Neural progenitor cell (in vitro differentiated cells): ENCODE measurements at regions not wholly inside any gene's neighbourhood (a gene's known extent, or its start where the extent isn't known, plus 50 kb on each side); places are given as distances from the start of the nearest gene placed in this dataset.

Source experiments
- DNase-seq: peaks from one replicate; pipeline ENCODE4 v3.0.0-alpha.2; 2016; ENCODE audit warnings: low spot score
- H2AFZ ChIP-seq: fragments of 200-600 bp; sonication (generic); replicated peaks from 2 replicates; pipeline ENCODE4 v1.6.1; 2016; ENCODE audit warnings: antibody characterized with exemption
- H3F3A ChIP-seq: fragments of 200-600 bp; sonication (generic); 2 replicates; pipeline ENCODE4 v1.6.1; 2016; ENCODE audit warnings: antibody characterized with exemption, low read depth
- H3K27ac ChIP-seq: fragments of 200-600 bp; sonication (generic); 2 replicates; pipeline ENCODE4 v1.5.1; 2016; ENCODE audit warnings: mild to moderate bottlenecking
- H3K27me3 ChIP-seq: fragments of 200-600 bp; sonication (generic); 2 replicates; pipeline ENCODE4 v1.6.1; 2016; ENCODE audit warnings: mild to moderate bottlenecking, moderate library complexity
- H3K36me3 ChIP-seq: fragments of 200-600 bp; sonication (generic); 2 replicates; pipeline ENCODE4 v1.5.1; 2016
- H3K4me1 ChIP-seq: fragments of 200-600 bp; sonication (generic); 2 replicates; pipeline ENCODE4 v1.6.1; 2016; ENCODE audit warnings: mixed run types
- H3K4me2 ChIP-seq: fragments of 200-600 bp; sonication (generic); 2 replicates; pipeline ENCODE4 v1.6.1; 2016
- H3K4me3 ChIP-seq: fragments of 200-600 bp; sonication (generic); 2 replicates; pipeline ENCODE4 v1.5.1; 2016
- H3K79me2 ChIP-seq: fragments of 200-600 bp; sonication (generic); 2 replicates; pipeline ENCODE4 v1.6.1; 2016; ENCODE audit warnings: low read depth
- H3K9ac ChIP-seq: fragments of 200-600 bp; sonication (generic); 2 replicates; pipeline ENCODE4 v1.6.1; 2016
- H3K9me3 ChIP-seq: fragments of 200-600 bp; sonication (generic); 2 replicates; pipeline ENCODE4 v1.5.1; 2016; ENCODE audit warnings: low read depth
- H4K20me1 ChIP-seq: fragments of 200-600 bp; sonication (generic); 2 replicates; pipeline ENCODE4 v1.6.1; 2016; ENCODE audit warnings: low read depth
- H3K27ac Mint-ChIP-seq: 3 replicates; pipeline ENCODE4 v1.8.0; 2021; ENCODE audit warnings: mixed read lengths
- H3K27me3 Mint-ChIP-seq: 2 replicates; pipeline ENCODE4 v1.8.0; 2022; ENCODE audit warnings: low read depth, mild to moderate bottlenecking, inconsistent platforms, moderate library complexity, mixed read lengths; ENCODE audit not compliant: insufficient read depth
- H3K36me3 Mint-ChIP-seq: 3 replicates; pipeline ENCODE4 v1.8.0; 2021; ENCODE audit warnings: mixed read lengths
- H3K4me1 Mint-ChIP-seq: 3 replicates; pipeline ENCODE4 v1.8.0; 2021; ENCODE audit warnings: mixed read lengths
- H3K4me3 Mint-ChIP-seq: 3 replicates; pipeline ENCODE4 v1.8.0; 2021; ENCODE audit warnings: mild to moderate bottlenecking, moderate library complexity, mixed read lengths
- H3K9me3 Mint-ChIP-seq: 3 replicates; pipeline ENCODE4 v1.8.0; 2020; ENCODE audit warnings: mixed read lengths
- EZH2 ChIP-seq: fragments of 200-600 bp; sonication (generic); IDR thresholded peaks from 2 replicates; pipeline ENCODE4 v1.6.1; 2017; ENCODE audit warnings: antibody characterized with exemption, mild to moderate bottlenecking, moderate library complexity
- EZH2phosphoT487 ChIP-seq: fragments of 200-600 bp; sonication (generic); IDR thresholded peaks from 2 replicates; pipeline ENCODE4 v1.6.1; 2017; ENCODE audit warnings: antibody characterized with exemption
- TF ChIP-seq, protein P1 (sequence below): fragments of 200-600 bp; sonication (generic); IDR thresholded peaks from 2 replicates; pipeline ENCODE4 v1.5.1; 2017; ENCODE audit warnings: antibody characterized with exemption, mild to moderate bottlenecking

DNA sequence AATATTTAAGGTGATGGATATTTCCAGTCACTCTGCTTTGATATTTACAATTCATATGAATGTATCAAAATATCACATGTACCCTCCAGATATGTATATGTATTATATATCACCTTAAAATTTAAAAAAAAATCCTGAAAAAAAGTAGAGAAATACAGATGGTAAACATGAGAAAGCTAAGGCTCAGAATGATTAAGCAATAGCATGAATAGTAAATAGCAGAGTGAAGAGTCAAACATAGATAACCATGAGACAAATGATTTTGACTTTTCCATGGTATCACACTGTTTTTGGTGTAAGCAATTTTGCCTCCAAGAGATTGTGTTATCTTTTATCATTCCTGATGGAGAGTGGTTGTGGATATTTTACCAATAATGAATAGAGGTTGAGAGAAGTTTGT, 868.8 kb downstream of the CDH11 start:
- H3K27me3 Mint-ChIP-seq: no peaks in the 10 kb centered on the region
- DNase-seq: no peak
- no peak overlapping the region for H3K4me3 Mint-ChIP-seq
- TF ChIP-seq, protein P1, sequence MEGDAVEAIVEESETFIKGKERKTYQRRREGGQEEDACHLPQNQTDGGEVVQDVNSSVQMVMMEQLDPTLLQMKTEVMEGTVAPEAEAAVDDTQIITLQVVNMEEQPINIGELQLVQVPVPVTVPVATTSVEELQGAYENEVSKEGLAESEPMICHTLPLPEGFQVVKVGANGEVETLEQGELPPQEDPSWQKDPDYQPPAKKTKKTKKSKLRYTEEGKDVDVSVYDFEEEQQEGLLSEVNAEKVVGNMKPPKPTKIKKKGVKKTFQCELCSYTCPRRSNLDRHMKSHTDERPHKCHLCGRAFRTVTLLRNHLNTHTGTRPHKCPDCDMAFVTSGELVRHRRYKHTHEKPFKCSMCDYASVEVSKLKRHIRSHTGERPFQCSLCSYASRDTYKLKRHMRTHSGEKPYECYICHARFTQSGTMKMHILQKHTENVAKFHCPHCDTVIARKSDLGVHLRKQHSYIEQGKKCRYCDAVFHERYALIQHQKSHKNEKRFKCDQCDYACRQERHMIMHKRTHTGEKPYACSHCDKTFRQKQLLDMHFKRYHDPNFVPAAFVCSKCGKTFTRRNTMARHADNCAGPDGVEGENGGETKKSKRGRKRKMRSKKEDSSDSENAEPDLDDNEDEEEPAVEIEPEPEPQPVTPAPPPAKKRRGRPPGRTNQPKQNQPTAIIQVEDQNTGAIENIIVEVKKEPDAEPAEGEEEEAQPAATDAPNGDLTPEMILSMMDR: no peak
- TF ChIP-seq EZH2phosphoT487 (no peak), EZH2 (no peak)
- H3K4me2 ChIP-seq: no peak overlapping the region
- H3K36me3 ChIP-seq: no peaks in the 10 kb centered on the region
- no peaks in the 10 kb centered on the region for H3K27me3 ChIP-seq
- no peaks in the 10 kb centered on the region for H3K9me3 ChIP-seq
- no peaks in the 10 kb centered on the region for H3K4me1 Mint-ChIP-seq
- H4K20me1 ChIP-seq: no peaks in the 10 kb centered on the region
- no peaks in the 10 kb centered on the region for H3K9me3 Mint-ChIP-seq
- no peak overlapping the region for H3K27ac ChIP-seq
- H3K27ac Mint-ChIP-seq: no peak overlapping the region
- no peak overlapping the region for H3K9ac ChIP-seq
- no peak overlapping the region for H3K4me3 ChIP-seq
- no peaks in the 10 kb centered on the region for H3K4me1 ChIP-seq
- no peaks in the 10 kb centered on the region for H3K36me3 Mint-ChIP-seq
- no peak overlapping the region for H2AFZ ChIP-seq
- no peaks in the 10 kb centered on the region for H3F3A ChIP-seq
- H3K79me2 ChIP-seq: no peaks in the 10 kb centered on the region

DNA sequence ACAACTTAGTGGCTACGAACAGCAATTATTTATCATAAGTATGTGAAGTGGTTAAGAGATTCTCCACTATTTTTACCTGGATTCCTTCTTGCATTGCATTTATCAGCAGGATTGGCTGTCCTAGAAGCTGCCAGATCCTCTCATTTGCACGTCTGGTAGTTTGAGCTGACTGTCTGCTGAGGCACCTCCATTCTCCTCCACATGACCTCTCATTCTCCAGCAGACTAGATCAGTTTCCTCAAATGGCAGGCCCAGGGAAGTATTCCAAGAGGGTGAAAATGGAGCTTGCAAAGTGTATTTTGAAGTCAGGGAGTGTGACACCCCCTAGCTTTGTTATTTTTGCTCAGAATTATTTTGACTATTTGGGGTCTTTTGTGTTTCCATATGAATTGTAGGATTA, 870.1 kb downstream of the CDH11 start:
- no peak overlapping the region for H3K9ac ChIP-seq
- no peak for DNase-seq
- H3K4me3 ChIP-seq: no peak overlapping the region
- no peak overlapping the region for H3K27ac ChIP-seq
- H3F3A ChIP-seq: no peaks in the 10 kb centered on the region
- no peak overlapping the region for H3K4me2 ChIP-seq
- no peaks in the 10 kb centered on the region for H3K36me3 ChIP-seq
- no peaks in the 10 kb centered on the region for H3K9me3 ChIP-seq
- Mint-ChIP-seq H3K4me1 (no peaks in the 10 kb centered on the region), H3K27me3 (no peaks in the 10 kb centered on the region), H3K9me3 (no peaks in the 10 kb centered on the region), H3K4me3 (no peak overlapping the region), H3K27ac (no peak overlapping the region), H3K36me3 (no peaks in the 10 kb centered on the region)
- H3K27me3 ChIP-seq: no peaks in the 10 kb centered on the region
- no peaks in the 10 kb centered on the region for H3K4me1 ChIP-seq
- H2AFZ ChIP-seq: no peak overlapping the region
- H4K20me1 ChIP-seq: no peaks in the 10 kb centered on the region
- no peak for TF ChIP-seq EZH2phosphoT487
- TF ChIP-seq, protein P1: no peak
- TF ChIP-seq EZH2: no peak
- H3K79me2 ChIP-seq: no peaks in the 10 kb centered on the region

DNA sequence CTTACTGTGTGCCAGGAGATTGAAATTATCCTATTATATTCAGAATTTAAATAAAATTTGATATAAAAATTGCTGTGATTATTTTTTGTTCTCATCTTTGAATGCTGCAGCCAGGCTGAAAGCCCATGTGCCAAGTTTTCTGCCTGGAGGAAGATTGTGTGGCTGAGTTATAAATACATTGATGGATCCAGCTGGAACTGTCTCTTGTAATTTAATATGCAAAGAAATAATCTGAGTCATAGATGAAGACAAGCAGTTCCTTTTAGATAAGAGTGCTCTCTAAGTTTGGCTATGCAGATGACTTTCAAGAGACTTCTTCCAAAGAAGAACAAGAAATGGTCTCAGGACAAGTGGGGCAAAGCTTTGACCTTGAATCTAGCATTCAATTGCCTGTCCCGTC, 871.0 kb downstream of the CDH11 start:
- no peaks in the 10 kb centered on the region for H3K9me3 Mint-ChIP-seq
- no peaks in the 10 kb centered on the region for H3K9me3 ChIP-seq
- no peak overlapping the region for H3K27ac Mint-ChIP-seq
- no peak overlapping the region for H3K4me3 ChIP-seq
- no peaks in the 10 kb centered on the region for H3K4me1 Mint-ChIP-seq
- H3K36me3 ChIP-seq: no peaks in the 10 kb centered on the region
- TF ChIP-seq, protein P1: no peak
- TF ChIP-seq EZH2 (no peak), EZH2phosphoT487 (no peak)
- H4K20me1 ChIP-seq: no peaks in the 10 kb centered on the region
- H3K4me3 Mint-ChIP-seq: no peak overlapping the region
- no peak overlapping the region for H3K9ac ChIP-seq
- DNase-seq: no peak
- no peaks in the 10 kb centered on the region for H3K27me3 ChIP-seq
- H3K4me1 ChIP-seq: no peaks in the 10 kb centered on the region
- H2AFZ ChIP-seq: no peak overlapping the region
- H3K79me2 ChIP-seq: no peaks in the 10 kb centered on the region
- H3K4me2 ChIP-seq: no peak overlapping the region
- H3F3A ChIP-seq: no peaks in the 10 kb centered on the region
- H3K36me3 Mint-ChIP-seq: no peaks in the 10 kb centered on the region
- no peaks in the 10 kb centered on the region for H3K27me3 Mint-ChIP-seq
- no peak overlapping the region for H3K27ac ChIP-seq

DNA sequence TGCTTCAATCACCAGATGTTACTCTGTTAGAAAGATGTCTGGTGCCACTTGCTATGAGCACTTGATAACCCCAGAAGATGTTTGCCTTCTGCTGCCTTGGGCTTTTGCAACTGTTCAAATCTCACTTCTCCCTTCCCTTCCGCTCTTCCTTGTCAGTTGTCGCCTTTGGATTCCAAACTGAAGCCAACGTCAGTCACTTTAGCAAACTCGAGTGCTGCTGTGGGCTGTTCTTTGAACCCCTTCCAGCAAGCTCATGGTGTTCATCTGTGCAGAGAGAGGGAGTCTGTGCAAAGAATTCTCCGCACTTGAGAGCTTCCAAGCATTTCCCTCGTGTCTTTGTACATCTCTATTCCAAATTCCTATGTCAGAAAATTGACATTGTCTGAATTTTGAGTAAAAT, 879.4 kb downstream of the CDH11 start:
- H3K4me1 Mint-ChIP-seq: no peaks in the 10 kb centered on the region
- no peak overlapping the region for H3K27ac Mint-ChIP-seq

More for the DNA sequence above, 879.4 kb downstream of the CDH11 start:
- TF ChIP-seq EZH2: no peak
- TF ChIP-seq, protein P1: no peak
- no peak for TF ChIP-seq EZH2phosphoT487
- Histone ChIP-seq H3K36me3 (no peaks in the 10 kb centered on the region), H4K20me1 (no peaks in the 10 kb centered on the region), H3K27me3 (no peaks in the 10 kb centered on the region), H3K27ac (no peak overlapping the region), H3K9ac (no peak overlapping the region), H3K9me3 (no peaks in the 10 kb centered on the region), H3K4me1 (no peaks in the 10 kb centered on the region), H3K4me3 (no peak overlapping the region), H3F3A (no peaks in the 10 kb centered on the region), H3K79me2 (no peaks in the 10 kb centered on the region), H3K4me2 (no peak overlapping the region), H2AFZ (no peak overlapping the region)
- Mint-ChIP-seq H3K27me3 (peaks cover 2% of the 10 kb centered on the region), H3K4me3 (no peak overlapping the region), H3K9me3 (peaks cover 10% of the 10 kb centered on the region), H3K36me3 (no peaks in the 10 kb centered on the region)
- no peak for DNase-seq
